ENCODE measurements at regions not wholly inside any gene's neighbourhood (a gene's known extent, or its start where the extent isn't known, plus 50 kb on each side); places are given as distances from the start of the nearest gene placed in this dataset.

DNA sequence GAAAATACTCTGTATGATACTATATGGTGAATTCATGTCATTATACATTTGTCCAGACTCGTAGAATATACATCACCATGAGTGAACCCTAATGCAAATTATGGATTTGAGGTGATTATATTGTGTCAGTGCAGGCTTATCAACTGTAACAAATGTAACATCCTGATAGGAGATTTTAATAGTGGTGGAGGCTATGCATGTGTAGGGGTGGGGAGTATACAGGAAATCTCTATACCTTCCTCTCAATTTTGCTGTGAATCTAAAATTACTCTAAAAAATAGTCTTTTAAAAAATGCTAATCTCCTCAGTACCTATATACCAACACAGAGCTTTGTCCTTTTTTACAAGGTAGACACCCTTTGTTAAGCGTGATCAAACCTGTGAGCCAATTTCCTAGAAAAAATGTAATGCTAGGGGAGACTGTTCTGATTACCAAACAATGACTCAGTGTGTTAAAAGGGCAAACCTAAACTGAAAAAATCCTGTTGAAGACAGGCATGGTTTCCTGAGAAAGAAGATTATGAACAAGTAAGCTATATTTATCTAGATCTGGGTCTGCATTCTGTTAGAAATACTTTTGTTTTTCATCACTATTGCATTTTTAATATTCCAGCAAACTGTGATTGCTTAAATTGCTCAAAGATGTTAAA is 170.9 kb downstream of the DUSP6 start:
- no peak for DNase-seq

DNA sequence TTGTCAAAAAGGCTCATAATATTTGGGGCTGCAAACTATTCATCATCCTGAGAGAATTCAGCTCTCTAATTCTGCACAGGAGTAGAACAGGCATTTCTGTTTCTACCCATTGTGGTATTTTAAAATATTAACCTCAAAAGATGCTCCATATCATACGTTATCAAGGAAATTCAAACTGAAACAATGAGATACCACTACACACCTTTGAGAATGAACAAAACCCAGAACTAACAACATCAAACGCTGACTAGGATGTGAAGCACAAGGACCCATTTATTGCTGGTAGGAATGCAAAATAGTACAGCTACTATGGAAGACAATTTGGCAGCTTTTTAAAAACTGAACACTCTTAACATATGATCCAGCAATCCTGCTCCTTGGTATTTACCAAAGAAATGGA is 171.8 kb downstream of the DUSP6 start:
- no peak for DNase-seq

DNA sequence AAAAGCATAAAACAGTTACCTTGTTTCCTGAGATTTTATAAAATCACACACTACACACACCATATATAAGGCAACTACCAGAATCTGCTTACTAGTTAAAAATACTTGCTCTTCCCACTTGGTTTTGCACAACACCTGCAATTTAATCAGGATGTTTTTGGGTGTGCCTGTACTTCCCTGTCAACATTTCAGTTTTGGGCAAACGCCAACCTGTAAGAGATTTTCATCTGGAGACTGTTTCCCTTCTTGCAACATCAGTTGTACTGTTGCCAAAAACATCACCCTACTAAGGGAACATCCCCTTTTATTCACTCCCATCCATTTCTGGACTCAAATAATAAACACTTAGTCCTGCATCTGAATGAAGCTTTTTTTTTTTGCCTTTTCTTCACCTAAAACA is 172.3 kb downstream of the DUSP6 start:
- DNase-seq, result no peak

DNA sequence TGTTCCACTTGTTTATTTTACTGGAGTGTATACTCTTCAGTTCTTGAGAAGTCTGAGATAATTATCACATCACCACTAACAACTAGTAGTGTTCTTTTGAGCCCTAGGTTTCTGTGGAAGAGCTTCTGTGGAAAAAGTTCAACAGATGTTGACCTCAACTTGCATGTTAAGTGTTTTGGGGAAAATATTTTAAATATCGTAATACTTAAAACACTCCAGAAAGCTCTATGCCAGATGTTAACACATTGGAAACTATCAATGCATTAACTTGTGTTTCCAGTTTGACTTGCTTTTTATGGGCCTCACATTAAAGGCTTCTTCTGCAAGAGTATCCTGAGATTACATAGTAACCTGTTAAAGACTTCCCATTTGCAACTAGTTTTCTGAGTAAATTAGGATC is 173.1 kb downstream of the DUSP6 start:
- DNase-seq, result no peak

DNA sequence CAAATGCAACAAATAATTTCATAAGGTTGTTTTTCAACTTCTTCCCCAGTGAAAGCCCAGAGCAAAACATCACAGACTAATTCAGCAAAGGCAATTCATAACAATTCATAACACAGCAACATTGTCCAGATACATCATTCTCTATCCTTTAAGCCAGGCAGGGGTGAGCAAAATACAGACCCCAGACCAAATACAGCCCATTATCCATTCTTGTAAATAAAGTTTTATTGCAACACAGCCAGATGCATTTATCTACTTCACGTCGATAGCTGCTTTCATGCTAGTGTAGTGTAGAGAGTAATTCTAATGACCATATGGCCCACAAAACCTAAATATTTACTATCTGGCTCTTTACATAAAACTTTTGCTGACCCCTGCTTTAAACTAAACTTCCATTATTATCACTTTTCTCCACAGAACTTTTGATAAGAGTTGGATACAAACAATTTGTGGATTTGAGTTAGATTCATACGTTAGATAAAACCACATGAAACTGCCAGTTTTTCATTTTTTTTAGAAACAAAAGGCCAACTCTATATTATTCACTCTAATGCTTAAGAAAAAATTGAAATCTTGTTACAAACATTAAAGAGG is 174.4 kb downstream of the DUSP6 start:
- DNase-seq, result no peak

DNA sequence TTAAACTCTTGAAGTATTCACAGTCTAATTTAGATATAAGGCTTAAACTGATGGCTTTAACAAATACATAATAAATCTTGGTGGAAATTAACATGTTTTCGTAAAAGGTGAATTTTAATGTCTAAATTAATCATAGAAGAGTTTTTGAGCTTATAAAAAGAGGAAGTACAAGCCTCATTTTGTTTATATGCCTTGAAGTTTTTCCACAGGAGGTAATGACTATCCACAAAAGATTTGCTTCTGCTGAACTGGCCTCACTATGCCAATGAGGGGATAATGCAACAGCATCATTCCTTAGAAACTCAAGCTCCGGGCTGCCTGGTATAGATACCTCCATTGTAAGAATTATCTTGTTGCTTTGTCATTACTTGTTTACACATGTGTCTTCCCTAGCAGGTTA is 175.6 kb downstream of the DUSP6 start:
- DNase-seq, result no peak

DNA sequence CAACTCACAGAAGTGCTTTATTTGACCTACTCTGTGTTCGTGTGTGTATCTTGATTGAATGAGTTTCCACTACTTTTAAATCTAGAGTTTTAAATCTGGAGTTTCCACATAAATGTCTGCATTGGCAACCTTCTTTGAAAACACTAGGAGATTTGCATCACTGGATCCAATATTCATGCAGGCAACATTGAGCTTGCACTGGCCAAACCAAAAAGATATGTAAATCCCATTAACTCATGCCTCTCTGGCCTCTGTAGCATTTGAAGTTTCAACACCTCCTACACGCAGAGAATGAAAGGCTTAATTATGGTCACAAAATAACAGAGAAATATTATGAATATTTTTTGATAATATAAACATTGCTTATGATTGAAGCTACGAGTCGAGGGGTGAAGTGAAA is 178.6 kb downstream of the DUSP6 start:
- no peak for DNase-seq

DNA sequence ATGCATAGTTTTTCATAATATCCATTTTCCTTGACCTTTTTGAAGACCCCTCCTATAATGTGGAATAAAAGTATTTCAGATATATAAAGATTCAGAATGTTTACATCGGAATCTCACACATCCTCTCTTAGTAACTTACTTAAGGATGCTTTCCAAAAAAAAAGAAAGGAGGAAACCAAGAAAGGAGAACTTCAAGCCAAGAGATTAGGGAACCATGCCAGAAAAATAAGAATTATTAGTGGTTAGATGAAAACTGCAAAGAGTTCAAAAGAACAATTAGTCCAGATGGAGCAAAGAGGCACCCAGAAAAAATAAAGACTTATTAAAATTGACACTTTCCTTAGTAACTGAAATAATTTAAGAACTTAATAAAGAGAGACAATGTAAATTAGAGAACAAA is 179.2 kb downstream of the DUSP6 start:
- no peak for DNase-seq

DNA sequence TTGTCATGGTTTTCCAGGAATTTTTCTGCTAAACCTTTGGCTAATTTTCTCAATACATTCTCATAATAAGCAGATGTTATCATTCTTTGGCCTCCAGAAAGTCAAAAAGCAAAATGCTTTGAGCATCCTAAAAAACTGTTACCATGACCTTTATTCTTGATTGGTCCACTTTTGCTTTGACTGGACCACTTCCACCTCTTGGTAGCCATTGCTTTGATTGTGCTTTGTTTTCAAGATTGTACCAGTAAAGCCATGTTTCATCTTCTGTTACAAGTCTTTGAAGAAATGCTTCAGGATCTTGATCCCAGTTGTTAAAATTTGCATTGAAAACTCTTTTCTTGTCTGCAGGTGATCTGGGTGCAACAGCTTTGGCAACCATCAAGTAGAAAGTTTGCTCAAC is 180.1 kb downstream of the DUSP6 start:
- DNase-seq, result no peak

DNA sequence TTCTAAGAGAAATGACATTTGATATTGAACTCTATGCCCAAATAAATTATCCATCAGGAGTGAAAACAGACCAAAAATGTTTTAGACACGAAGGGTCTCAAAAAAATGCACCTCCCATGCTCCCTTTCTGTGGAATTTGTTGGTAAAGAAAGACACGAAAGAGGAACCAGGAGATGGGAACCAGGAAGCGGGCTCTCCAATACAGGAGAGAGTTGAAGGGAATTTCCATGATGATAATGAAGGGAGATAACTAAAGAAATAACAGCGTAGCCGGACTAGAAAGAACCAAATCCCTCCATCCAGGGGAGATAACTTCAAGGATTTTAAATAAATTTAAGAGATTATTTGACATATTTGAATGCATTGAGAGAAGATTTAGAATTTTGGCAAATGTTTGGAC is 183.0 kb downstream of the DUSP6 start:
- DNase-seq, result no peak

DNA sequence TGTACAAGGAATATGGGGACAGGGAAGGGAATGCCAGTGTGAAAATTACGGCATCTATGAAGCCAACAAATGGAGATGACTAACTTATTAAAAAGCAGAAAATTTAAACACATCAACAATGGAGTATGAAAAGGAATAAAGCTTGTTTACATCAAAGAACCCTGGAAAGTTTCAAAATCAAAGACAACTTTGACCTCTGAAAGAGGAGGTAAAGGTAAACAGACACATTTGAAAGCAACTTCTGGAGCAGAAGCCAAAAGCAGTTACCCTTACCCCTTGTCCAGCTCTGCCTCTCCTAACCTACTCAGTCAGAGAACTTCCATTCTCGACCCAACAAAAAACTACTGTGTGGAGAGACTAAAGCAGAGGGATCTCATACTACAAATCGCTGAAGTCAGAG is 184.3 kb downstream of the DUSP6 start:
- no peak for DNase-seq

DNA sequence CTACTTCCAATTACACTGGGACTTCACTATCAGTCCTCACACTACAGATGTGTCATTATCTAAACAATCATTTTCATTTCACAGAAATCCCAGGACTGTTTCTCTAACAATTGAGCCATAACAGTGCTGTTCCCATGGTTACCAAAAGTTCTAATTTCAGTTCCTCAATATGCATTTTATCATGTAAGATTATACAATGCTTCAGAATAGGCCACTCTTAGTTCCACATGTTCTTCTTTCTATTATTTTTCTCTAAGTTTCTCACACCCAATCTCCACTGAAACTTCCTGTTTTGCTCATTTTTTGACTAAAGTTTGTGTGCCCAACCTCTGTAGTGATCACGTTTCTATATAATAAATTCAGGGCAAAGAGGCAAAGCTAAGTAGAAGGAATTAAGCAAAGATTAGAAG is 185.8 kb downstream of the DUSP6 start:
- DNase-seq, result no peak

DNA sequence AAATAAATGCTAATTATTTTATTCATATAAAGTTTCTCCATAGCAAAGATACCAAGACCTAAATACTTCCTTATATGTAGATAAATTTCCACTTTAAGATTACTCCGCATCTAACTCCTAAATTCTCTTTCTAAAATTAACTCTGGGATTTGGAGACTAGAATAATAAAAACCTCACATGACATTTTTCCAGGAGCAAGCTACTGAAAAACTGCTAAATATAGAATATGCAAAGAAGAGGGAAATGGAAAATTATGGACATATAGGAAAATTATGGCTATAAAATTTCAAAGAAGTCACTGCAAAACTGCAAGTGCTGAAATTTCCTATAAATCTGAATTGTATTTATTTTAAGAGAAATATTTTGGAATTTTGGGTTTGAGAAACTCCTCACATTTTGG is 186.2 kb downstream of the DUSP6 start:
- no peak for DNase-seq

DNA sequence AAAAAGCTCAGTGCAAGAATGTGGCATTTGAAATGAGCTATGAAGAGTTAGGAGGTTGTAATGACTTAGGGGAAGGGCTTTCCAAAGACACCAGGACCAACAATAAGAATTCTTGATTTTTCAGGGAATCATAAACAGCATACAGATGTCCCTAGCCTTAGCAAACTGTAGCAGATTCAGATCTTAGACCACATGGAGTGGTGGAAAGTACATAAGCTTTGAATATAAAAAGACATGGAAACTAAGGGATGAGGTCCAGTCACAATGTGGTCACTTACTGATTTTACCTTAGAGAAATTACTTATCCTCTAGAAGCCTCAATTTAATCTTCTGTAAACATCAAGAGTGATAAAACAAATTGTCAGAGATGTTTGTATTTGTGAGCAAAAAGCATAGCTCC is 186.6 kb downstream of the DUSP6 start:
- DNase-seq, result no peak

DNA sequence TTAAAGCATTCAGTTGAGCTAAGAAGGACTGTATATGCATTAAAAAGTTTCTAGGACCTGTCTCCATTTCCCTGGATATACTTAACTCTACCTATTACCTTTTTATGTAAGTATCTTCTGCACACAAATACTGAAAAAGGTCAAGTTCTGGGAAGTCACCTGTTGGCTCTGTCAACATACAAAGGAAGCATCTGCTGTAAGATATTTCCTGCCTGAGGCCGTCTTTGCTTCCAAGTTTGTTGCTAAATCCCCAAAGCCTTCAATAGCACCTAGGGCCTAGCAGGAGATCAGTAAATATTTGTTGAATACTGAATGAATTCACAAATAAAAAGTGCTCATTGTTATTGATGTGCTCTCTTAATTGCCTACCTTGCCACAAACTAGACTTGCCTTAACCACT is 188.4 kb downstream of the DUSP6 start:
- no peak for DNase-seq

DNA sequence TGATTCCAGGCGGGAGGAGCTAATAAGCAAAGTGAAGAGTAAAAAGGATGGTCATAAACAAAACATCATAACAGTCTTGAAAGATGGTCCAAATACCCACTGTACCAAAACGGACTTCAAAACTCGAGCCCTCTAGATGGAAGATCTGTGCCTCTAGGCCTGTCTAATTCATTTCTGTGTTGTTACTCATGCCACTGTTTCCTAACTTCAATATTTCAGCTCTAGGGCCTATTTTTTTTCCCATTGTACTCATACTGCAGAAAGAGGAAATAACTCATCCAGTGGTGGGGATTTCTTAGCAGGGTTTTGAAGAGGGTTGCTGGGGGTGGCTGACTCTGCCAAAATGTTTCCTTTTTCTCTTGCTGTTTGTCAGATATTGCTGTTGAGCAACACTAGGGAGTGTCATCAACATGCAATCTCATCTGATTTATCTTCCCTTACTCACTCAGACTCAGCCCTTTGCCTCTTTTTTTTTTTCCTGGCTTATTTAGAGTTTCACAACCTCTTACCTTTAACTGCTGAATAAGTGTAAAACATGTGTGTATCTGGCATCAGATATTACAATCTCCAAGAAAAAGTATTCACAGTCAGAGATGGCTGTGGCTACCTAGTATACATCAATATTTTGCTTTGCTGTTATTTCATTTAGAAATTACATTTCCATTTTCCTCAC is 189.6 kb downstream of the DUSP6 start:
- peak; percentile 69 for DNase-seq

DNA sequence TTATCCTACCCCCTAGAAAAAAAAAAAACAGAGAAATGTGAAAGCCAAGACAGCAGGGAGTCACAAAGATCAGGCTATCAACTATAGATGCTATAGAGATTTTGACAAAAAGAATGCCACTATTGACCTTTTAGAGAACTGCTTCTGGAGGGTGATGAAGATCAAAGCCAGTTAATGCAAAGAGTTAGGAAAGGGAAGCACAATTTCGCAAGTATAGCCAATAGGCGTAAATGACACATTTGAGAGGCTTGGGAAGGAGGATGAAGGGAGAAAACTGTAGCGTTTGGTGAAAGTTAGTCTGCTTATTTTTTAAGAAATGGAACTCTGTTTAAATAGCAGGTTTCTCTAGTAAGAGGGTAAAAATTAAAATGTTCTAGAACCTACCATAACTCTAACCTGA is 190.7 kb downstream of the DUSP6 start:
- no peak for DNase-seq

DNA sequence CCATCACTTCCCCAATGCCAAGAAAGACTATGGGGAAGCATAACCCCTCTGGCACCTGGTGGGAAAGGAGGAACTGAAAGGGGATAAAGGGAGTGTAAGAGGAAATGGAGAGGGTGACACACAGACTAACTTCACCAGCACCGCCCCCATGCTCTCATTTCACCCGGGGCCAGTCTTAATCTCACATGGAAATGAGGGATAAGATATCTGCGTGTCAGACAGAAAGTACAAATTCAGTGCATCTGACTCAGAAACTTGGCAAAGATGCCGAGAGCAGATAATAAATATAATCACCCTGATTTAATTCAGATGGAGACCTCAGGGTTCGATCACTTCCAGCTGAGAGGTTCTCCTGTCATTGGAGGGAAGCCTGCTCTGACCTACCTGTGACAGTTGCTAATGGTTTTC is 191.6 kb downstream of the DUSP6 start:
- DNase-seq, result peak; percentile 71

DNA sequence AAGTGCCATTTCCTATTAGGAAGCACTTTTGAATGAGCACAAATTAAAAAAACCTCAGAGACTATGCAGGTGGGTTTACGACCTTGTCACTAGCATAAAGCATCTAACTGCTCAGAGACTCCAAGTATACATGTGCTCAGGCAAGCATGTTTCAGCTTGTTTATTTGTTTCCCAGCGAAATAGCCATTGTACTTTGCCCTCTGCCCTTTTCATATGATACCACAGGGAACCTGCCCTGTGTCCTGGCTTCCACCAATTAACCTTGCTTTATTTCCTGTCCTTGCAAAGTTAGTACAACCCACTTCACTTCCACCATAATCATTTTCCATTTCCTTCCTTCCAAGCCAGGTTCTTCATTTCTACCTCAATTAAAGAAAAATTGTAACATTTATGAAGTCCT is 194.9 kb downstream of the DUSP6 start:
- no peak for DNase-seq

DNA sequence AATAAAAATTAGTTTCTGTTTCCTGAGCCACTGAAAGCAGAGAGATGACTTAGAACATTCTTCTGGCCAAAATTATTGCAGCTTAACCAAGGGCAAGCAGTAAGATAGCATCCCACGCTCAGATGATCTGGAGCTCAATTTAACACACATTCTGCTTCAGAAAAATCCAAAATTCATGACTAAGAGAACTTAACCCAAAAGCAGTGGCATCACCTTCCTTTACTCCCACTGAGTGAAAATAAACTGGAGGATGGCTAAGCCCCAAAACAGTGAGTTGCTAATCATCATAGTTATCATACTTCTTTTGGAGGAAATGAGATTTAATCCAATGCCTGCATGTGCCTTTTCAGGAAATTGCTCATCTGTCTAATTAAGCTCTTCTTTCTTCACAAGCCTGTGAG is 195.4 kb downstream of the DUSP6 start:
- DNase-seq, result no peak

DNA sequence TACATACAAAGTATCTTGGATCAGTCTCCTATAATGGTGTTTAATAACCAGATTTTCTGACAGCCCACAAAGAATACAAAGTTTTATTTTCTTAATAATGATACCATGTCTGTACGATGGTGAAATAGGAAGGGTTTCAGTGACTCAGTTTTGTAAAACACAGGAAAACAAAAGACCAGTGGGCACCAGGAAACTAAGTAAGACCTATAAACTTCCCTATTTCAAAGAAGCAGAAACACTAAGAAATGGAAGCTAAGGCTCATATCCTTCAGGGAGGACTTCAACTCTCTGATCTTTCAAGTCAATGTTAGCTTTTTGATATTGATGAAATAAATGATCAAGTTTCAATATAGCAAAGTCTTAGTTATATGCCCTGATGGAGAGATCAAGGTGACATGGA is 196.0 kb downstream of the DUSP6 start:
- no peak for DNase-seq

DNA sequence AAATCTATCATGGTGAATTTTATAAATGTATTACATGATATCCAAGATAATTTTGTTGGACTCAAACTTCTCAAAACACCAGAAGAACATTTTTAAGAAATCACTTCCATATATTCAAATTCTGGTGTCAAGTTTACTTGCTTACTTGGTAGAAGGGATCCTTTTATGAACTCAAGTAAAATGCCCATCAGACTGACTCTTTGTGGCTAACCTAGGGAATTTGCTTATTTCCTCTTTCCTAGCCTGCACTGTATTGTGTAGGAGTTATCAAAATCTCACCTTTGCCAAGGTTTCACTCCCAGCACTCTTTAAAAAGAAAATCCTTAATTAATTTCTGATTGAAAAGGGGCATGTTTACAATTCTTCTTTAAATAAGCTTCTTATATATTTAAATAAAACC is 196.5 kb downstream of the DUSP6 start:
- no peak for DNase-seq

DNA sequence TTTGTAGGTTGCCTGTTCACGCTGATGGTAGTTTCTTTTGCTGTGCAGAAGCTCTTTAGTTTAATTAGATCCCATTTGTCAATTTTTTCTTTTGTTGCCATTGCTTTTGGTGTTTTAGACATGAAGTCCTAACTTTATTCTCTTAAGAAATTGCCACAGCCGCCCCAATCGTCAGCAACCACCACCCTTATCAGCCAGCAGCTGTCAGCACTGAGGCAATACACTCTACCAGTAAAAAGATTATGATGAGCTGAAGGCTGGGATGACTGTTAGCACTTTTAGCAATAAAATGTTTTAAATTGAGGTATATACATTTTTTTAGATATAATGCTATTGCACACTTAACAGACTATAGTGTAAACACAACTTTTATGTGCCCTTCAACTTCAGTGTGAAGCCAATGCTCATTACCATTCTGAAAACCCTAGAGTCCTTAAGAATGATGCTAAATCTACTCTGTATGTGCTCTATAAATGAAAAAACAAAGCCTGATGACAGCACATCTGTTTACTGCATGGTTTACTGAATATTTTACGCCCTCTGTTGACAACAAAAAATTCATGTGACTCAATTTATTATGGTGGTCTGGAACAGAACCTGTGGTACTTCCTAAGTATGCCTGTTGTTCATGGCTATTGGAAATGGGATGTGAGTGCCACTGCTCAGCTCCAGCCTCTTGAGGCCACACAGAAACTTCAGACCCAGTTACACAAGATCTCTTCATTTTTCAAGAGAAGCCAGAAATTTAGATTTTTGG is 197.4 kb downstream of the DUSP6 start:
- DNase-seq, result no peak

DNA sequence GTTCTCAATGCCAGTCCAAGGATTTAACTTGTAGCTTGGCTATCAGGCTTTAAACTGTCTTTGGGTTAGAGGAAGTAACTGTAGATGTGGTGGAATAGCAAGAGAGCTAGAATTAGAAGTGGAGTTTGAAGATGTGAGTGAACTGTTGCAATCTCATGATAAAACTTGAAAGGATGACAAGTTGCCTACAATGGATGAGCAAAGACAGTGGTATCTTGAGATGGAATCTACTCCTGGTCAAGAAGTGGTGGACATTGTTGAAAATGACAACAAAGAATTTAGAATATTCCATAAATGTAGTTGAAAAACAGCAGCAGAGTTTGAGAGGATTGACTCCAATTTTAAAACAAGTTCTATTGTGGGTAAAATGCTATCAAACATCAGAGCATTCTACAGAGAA is 199.0 kb downstream of the DUSP6 start:
- DNase-seq, result no peak

Measured in stimulated activated CD8-positive, alpha-beta memory T cell treated with anti-CD3 and anti-CD28 coated beads, Interleukin-4, amount 100 ng/mL, for 48 hours (primary cell).